Chondrocyte (in vitro differentiated cells): ENCODE measurements at regions not wholly inside any gene's neighbourhood (a gene's known extent, or its start where the extent isn't known, plus 50 kb on each side); places are given as distances from the start of the nearest gene placed in this dataset.

Source experiments
- DNase-seq: peaks from one replicate; pipeline ENCODE4 v3.0.0; 2021; ENCODE audit warnings: mixed read lengths, low spot score
- H3K27ac Mint-ChIP-seq: one replicate; pipeline ENCODE4 v1.8.0; 2021; ENCODE audit warnings: mild to moderate bottlenecking, moderate library complexity, mixed read lengths; ENCODE audit not compliant: unreplicated experiment
- H3K27me3 Mint-ChIP-seq: 2 replicates; pipeline ENCODE4 v1.8.0; 2021; ENCODE audit warnings: low read depth, mixed read lengths
- H3K36me3 Mint-ChIP-seq: 2 replicates; pipeline ENCODE4 v1.8.0; 2021; ENCODE audit warnings: low read depth, mixed read lengths
- H3K4me1 Mint-ChIP-seq: 2 replicates; pipeline ENCODE4 v1.8.0; 2021; ENCODE audit warnings: low read depth, mild to moderate bottlenecking, mixed read lengths
- H3K4me3 Mint-ChIP-seq: one replicate; pipeline ENCODE4 v1.8.0; 2021; ENCODE audit warnings: mild to moderate bottlenecking, moderate library complexity, mixed read lengths; ENCODE audit not compliant: unreplicated experiment
- H3K9me3 Mint-ChIP-seq: 2 replicates; pipeline ENCODE4 v1.8.0; 2021; ENCODE audit warnings: low read depth, mixed read lengths
- CTCF ChIP-seq: fragments of 200-600 bp; sonication (generic); IDR thresholded peaks from 2 replicates; pipeline ENCODE4 v1.5.0; 2021; ENCODE audit warnings: antibody characterized with exemption, mild to moderate bottlenecking, moderate library complexity

- Mint-ChIP-seq H3K36me3 (no peaks in the 10 kb centered on the region), H3K4me3 (no peak overlapping the region), H3K9me3 (no peaks in the 10 kb centered on the region), H3K27me3 (no peaks in the 10 kb centered on the region), H3K27ac (no peak overlapping the region), H3K4me1 (peaks cover 17% of the 10 kb centered on the region)
- TF ChIP-seq CTCF: no peak
- no peak for DNase-seq
These were observed 1615.8 kb upstream of the TMEFF2 start for GRCh38 chr2:193810533-193810932.

DNA sequence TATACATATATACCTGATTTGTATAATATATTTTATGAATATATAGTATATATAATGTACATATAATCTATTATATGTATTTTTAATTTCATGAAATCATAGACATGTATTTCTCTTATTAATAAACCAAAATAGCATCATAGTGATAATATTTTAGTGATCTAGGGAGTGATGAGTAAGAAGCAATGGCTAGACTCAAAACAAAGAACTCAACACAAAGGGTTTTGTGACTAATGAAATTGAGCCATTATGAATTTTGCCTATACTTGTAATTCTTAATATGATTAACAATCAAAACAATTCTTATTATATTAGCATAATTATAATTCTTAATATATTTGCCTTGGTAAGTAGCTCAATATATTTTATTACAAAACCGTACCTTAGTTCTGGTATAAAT is 1614.1 kb upstream of the TMEFF2 start:
- no peak for TF ChIP-seq CTCF
- no peak overlapping the region for H3K4me3 Mint-ChIP-seq
- no peaks in the 10 kb centered on the region for H3K9me3 Mint-ChIP-seq
- no peak overlapping the region for H3K27ac Mint-ChIP-seq
- no peak for DNase-seq
- no peaks in the 10 kb centered on the region for H3K36me3 Mint-ChIP-seq
- H3K27me3 Mint-ChIP-seq: no peaks in the 10 kb centered on the region
- peaks cover 17% of the 10 kb centered on the region for H3K4me1 Mint-ChIP-seq

GRCh38 chr2:193806088-193806774 is 1611.5 kb upstream of the TMEFF2 start:
- H3K27ac Mint-ChIP-seq: peak overlapping the region; percentile 86
- no peak for DNase-seq

GRCh38 chr2:193796847-193797246 is 1602.1 kb upstream of the TMEFF2 start:
- DNase-seq: no peak
- Mint-ChIP-seq H3K4me1 (peaks cover 16% of the 10 kb centered on the region), H3K4me3 (no peak overlapping the region), H3K36me3 (no peaks in the 10 kb centered on the region), H3K27ac (no peak overlapping the region), H3K9me3 (no peaks in the 10 kb centered on the region), H3K27me3 (no peaks in the 10 kb centered on the region)
- TF ChIP-seq CTCF: no peak

More at GRCh38 chr2:193806088-193806774, 1611.5 kb upstream of the TMEFF2 start:
- H3K4me3 Mint-ChIP-seq: no peak overlapping the region
- no peak for TF ChIP-seq CTCF
- H3K9me3 Mint-ChIP-seq: no peaks in the 10 kb centered on the region
- H3K36me3 Mint-ChIP-seq: no peaks in the 10 kb centered on the region
- H3K27me3 Mint-ChIP-seq: no peaks in the 10 kb centered on the region
- peaks cover 17% of the 10 kb centered on the region for H3K4me1 Mint-ChIP-seq

DNA sequence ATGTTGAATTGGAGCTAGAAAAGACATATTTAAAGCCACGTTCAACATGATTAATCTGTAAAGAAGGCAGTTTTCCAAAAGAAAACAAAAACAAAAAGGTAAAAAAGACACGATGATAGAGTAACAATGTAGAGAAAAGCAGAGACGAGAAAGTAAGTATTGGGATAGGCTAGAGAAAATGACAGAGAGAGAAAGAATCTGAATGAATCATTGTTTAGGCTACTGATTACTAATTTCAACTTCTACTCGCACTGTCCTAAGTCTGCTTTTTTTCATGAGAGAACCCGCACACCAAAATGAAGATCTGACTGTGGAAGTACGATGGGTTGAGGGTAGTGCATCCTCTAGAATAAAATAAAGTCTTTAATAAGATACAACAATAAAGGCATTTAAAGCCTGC is 1599.2 kb upstream of the TMEFF2 start:
- no peak for TF ChIP-seq CTCF
- H3K4me1 Mint-ChIP-seq: peaks cover 16% of the 10 kb centered on the region
- DNase-seq: no peak
- no peaks in the 10 kb centered on the region for H3K27me3 Mint-ChIP-seq
- H3K4me3 Mint-ChIP-seq: peak overlapping the region; percentile 55
- H3K27ac Mint-ChIP-seq: peak overlapping the region; percentile 43
- no peaks in the 10 kb centered on the region for H3K36me3 Mint-ChIP-seq
- no peaks in the 10 kb centered on the region for H3K9me3 Mint-ChIP-seq
